ENCODE measurements at regions not wholly inside any gene's neighbourhood (a gene's known extent, or its start where the extent isn't known, plus 50 kb on each side); places are given as distances from the start of the nearest gene placed in this dataset.

GRCh38 chr6:150767571-150768018, 97.9 kb upstream of the MTHFD1L start:
- Histone ChIP-seq H3K79me2 (replicated peaks; ENCODE audit: insufficient read depth) (no peaks in the 10 kb centered on the region), H3K27ac (ENCODE audit: low read depth) (no peak overlapping the region), H3K4me2 (no peak overlapping the region), H4K20me1 (replicated peaks; ENCODE audit: insufficient read depth) (no peaks in the 10 kb centered on the region), H3K36me3 (ENCODE audit: insufficient read depth) (no peaks in the 10 kb centered on the region), H3K4me3 (no peak overlapping the region), H3F3A (replicated peaks; ENCODE audit: low read depth) (no peaks in the 10 kb centered on the region), H3K27me3 (ENCODE audit: insufficient read depth) (no peaks in the 10 kb centered on the region), H3K4me1 (ENCODE audit: insufficient read depth) (peaks cover 25% of the 10 kb centered on the region), H3K9me2 (ENCODE audit: insufficient read depth) (no peaks in the 10 kb centered on the region), H2AFZ (no peak overlapping the region)
- H3K36me3 Mint-ChIP-seq (ENCODE audit: low read depth), result no peaks in the 10 kb centered on the region
- TF ChIP-seq EZH2 (IDR thresholded peaks at IDR 0.05; ENCODE audit: low read depth, unreplicated experiment) (no peak), NANOG (IDR thresholded peaks at IDR 0.05; ENCODE audit: borderline replicate concordance) (no peak), EZH2phosphoT487 (IDR thresholded peaks at IDR 0.05; ENCODE audit: unreplicated experiment) (no peak), POLR2AphosphoS5 (IDR thresholded peaks at IDR 0.05; ENCODE audit: low read depth) (no peak), ETS1 (IDR thresholded peaks at IDR 0.05) (no peak), STAT1 (IDR thresholded peaks at IDR 0.05; ENCODE audit: unreplicated experiment) (no peak)
- TF ChIP-seq, protein P1, sequence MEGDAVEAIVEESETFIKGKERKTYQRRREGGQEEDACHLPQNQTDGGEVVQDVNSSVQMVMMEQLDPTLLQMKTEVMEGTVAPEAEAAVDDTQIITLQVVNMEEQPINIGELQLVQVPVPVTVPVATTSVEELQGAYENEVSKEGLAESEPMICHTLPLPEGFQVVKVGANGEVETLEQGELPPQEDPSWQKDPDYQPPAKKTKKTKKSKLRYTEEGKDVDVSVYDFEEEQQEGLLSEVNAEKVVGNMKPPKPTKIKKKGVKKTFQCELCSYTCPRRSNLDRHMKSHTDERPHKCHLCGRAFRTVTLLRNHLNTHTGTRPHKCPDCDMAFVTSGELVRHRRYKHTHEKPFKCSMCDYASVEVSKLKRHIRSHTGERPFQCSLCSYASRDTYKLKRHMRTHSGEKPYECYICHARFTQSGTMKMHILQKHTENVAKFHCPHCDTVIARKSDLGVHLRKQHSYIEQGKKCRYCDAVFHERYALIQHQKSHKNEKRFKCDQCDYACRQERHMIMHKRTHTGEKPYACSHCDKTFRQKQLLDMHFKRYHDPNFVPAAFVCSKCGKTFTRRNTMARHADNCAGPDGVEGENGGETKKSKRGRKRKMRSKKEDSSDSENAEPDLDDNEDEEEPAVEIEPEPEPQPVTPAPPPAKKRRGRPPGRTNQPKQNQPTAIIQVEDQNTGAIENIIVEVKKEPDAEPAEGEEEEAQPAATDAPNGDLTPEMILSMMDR (conservative IDR thresholded peaks at IDR 0.05; ENCODE audit: low read depth in 2 of 2), result no peak
- ATAC-seq (peak; percentile 70), DNase-seq (ENCODE audit: low spot score) (peak; percentile 51)
- H3K27ac Mint-ChIP-seq, result peak overlapping the region; percentile 47; the same call in 1 of the 2 replicates
- peaks cover 27% of the 10 kb centered on the region for H3K4me1 Mint-ChIP-seq
- H3K27me3 Mint-ChIP-seq (ENCODE audit: insufficient read depth, low read depth, poor library complexity), result peaks cover 2% of the 10 kb centered on the region
- no peaks in the 10 kb centered on the region; the same call in 2 of the 3 replicates for H3K9me3 Mint-ChIP-seq
- H3K4me3 Mint-ChIP-seq, result no peak overlapping the region

GRCh38 chr6:150770637-150771036, 94.9 kb upstream of the MTHFD1L start:
- TF ChIP-seq EZH2 (IDR thresholded peaks at IDR 0.05; ENCODE audit: low read depth, unreplicated experiment) (no peak), POLR2AphosphoS5 (IDR thresholded peaks at IDR 0.05; ENCODE audit: low read depth) (no peak), ZNF331 (CRISPR knock-in tag; IDR thresholded peaks at IDR 0.05; ENCODE audit: low read depth) (no peak), STAT1 (IDR thresholded peaks at IDR 0.05; ENCODE audit: unreplicated experiment) (no peak), ZNF114 (CRISPR knock-in tag; IDR thresholded peaks at IDR 0.05) (no peak), REST (IDR thresholded peaks at IDR 0.05; ENCODE audit: unreplicated experiment) (no peak), NANOG (IDR thresholded peaks at IDR 0.05; ENCODE audit: borderline replicate concordance) (no peak)
- Histone ChIP-seq H4K20me1 (replicated peaks; ENCODE audit: insufficient read depth) (no peaks in the 10 kb centered on the region), H3K9me2 (ENCODE audit: insufficient read depth) (no peaks in the 10 kb centered on the region), H3K79me2 (replicated peaks; ENCODE audit: insufficient read depth) (no peaks in the 10 kb centered on the region), H3K27ac (ENCODE audit: low read depth) (no peak overlapping the region), H3K4me3 (no peak overlapping the region), H3K36me3 (ENCODE audit: insufficient read depth) (no peaks in the 10 kb centered on the region), H2AFZ (no peak overlapping the region), H3K4me1 (ENCODE audit: insufficient read depth) (peaks cover 15% of the 10 kb centered on the region), H3K27me3 (ENCODE audit: insufficient read depth) (no peaks in the 10 kb centered on the region), H3F3A (replicated peaks; ENCODE audit: low read depth) (no peaks in the 10 kb centered on the region), H3K4me2 (no peak overlapping the region)
- no peak overlapping the region for H3K4me3 Mint-ChIP-seq
- no peak overlapping the region for H3K27ac Mint-ChIP-seq
- DNase-seq (ENCODE audit: low spot score) (no peak), ATAC-seq (no peak)
- peaks cover 2% of the 10 kb centered on the region for H3K27me3 Mint-ChIP-seq (ENCODE audit: insufficient read depth, low read depth, poor library complexity)
- peaks cover 22% of the 10 kb centered on the region for H3K4me1 Mint-ChIP-seq
- H3K9me3 Mint-ChIP-seq, result peaks cover 22% of the 10 kb centered on the region; the same call in 2 of the 3 replicates
- H3K36me3 Mint-ChIP-seq (ENCODE audit: low read depth), result peaks cover 9% of the 10 kb centered on the region; the same call in 2 of the 3 replicates
